GM18907 (cell line): ENCODE measurements at regions not wholly inside any gene's neighbourhood (a gene's known extent, or its start where the extent isn't known, plus 50 kb on each side); places are given as distances from the start of the nearest gene placed in this dataset.
"Not testable (repeated sequence)": the region's sequence is repeated elsewhere in the genome, so short reads cannot be mapped to it uniquely, and the experiment has no call there.

Experiments
- ATAC-seq: cut with Tn5 transposase; IDR thresholded peaks from one replicate; pipeline ENCODE4 v1.9.1; 2021; ENCODE audit warnings: mild to moderate bottlenecking, moderate library complexity; ENCODE audit not compliant: unreplicated experiment

DNA sequence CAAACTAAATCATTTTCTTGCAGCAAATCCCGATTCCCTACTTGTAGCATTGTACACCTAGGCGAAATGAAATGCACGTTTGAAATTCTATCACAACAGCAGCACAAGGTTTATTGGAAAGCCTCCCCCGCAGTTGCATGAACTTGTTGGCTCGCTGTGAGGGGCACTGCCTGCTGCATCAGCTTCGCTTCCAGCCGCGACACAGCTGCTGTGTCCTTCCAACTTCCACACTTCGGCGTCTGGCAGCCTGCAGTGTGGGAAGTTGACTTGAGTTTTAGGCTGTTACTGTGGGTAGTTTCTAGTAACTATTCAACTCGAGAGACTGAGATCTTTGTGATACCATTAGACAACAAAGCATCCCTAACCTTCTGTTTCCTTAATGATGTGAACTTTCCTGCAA lies 315.8 kb upstream of the TPK1 start:
- no peak for ATAC-seq

DNA sequence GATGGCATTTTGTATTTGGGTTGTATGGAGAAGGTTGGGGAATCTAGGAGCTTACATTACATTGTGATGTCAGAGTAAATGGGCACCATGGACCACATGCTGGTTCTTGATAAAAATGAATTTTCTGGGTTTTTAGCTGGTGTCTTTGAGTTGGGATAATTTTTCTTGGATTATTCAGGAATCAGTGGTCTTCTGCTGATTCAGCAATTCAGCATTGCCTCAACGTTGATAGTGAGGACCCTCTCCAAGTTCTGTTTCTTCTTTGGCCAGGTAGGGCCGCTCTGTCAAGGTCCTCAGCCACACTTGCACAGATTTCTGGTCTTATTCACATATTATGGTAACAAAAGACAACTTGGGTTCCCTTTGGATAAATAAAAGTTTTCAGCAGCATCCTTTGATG lies 312.0 kb upstream of the TPK1 start:
- ATAC-seq, result no peak

- ATAC-seq, result no peak
Measured at GRCh38 chr7:145143685-145144084, 307.8 kb upstream of the TPK1 start.

- ATAC-seq, result no peak
Measured at GRCh38 chr7:145134377-145134776, 298.5 kb upstream of the TPK1 start.

DNA sequence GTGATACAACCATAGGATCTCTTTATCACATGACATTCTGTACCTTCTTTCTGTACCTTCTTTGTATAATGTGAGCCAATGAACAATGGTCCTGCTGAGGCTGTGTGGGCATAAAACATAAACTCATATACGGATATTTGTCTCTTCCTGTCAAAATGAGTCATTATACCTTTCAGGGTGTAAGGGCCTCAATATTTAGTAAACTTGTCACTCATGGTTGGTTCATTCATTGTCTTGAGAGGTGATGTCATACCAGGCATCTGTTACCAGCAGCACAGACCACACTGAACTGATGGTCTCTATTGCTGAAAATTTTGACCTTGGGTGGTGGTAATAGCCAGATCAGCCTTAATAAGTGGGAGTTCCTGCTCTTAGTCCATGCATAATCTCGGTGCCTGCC lies 287.6 kb upstream of the TPK1 start:
- ATAC-seq, result no peak

- no peak for ATAC-seq
Measured at GRCh38 chr7:145106001-145106400, 270.1 kb upstream of the TPK1 start.

GRCh38 chr7:145105561-145105960 lies 269.7 kb upstream of the TPK1 start:
- no peak for ATAC-seq

GRCh38 chr7:145104400-145104799 lies 268.5 kb upstream of the TPK1 start:
- no peak for ATAC-seq

- not testable (repeated sequence) for ATAC-seq
Measured at GRCh38 chr7:145102199-145102598, 266.3 kb upstream of the TPK1 start.

DNA sequence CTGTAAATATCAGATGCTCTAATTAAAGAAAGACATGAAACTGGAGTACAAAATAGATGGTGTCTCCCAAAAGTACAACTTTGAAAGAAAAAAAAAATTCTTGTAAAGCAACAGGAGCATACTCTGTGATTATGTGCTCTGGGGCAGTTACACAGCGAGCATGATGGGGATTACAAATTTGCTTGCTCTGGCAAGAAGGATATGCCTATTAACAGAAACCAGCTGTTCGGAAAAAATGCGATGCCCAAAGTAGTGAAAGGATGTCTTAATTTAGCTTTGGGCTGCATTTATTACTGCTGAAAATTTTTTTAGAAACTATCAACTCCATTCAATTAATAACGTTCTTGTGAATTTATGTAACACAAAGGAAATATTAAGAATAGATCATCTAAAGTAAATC lies 256.9 kb upstream of the TPK1 start:
- no peak for ATAC-seq

DNA sequence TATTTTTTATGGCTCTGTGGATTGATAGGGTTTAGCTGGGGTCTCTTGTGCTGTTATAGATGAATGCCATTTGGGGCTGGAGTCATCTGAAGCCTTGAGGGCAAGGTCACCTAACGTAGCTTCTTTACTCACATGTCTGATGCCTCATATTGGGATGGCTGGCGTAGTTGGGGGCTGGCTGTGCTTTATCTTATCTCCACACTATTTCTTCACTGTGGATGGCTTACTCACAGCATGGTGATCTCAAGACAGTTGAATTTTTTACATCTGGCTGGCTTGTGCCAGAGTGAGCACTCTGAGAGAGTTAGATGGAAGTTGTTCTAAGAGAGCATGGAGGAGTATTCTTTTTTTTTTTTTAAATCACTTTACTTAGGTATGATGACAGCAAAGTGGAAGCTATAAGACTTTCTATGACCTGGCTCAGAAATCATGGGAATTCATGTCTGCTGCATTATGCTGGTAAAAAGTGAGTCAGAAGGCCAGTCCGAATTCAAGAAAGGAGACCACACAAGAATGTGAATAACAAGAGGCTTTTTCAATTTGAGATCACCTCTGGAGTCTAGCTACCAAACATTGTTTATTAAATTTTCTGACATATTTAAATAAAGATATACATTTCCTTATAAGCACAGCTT lies 252.4 kb upstream of the TPK1 start:
- ATAC-seq, result no peak

DNA sequence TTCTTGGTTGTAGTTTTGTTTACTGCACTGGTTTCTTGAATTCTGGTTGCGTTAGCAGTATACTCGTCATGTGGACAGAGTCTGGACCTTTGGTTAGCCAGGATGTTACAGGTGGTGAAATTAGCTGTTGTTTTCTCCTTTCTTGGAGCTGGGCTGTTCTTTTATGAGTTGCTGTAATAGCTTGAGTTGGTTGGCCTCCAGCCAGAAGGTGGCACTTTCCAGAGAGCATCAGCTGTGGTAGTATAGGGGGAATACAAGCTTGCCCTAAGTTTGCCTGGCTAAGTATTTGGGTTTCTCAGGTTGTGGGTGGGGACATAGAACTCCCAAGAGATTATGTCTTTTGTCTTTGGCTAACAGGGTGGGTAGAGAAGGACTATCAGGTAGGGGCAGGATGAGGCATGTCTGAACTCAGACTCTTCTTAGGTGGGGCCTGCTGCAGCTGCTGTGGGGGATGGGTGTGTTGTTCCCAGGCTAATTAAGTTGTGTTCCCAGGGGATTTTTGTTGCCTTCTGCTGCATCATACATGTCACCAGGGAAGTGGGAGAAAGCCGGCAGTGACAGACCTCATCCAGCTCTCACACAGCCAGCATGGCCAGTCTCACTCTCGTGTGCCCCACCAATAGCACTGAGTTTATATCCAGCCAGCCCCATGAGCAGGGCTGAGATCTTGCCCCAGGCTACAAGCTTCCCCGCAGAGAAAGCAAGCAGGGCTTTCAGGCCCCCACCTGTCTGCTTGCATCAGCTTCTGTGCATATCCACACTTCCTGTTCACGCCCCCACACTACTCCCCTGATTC lies 246.7 kb upstream of the TPK1 start:
- peak; percentile 57 for ATAC-seq

GRCh38 chr7:145065473-145065872 lies 229.6 kb upstream of the TPK1 start:
- no peak for ATAC-seq

DNA sequence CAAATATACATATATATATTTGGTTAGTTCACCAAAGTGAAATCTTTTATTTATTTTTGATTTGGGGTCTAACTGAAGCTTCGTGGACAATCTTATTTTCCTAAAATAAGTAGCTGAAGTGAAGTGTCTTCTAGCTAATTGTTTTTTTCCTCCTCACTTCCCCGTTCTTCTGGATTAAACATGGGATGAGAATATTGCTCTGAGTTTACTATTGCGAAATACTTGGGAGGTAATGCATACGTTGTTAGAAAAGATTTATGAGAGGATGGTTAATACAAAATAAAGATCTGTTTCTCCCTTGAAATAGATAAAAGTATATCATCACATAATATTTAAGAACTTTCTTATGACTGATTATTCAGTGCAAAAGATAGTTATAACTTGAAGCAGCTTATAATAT lies 228.3 kb upstream of the TPK1 start:
- ATAC-seq, result no peak

DNA sequence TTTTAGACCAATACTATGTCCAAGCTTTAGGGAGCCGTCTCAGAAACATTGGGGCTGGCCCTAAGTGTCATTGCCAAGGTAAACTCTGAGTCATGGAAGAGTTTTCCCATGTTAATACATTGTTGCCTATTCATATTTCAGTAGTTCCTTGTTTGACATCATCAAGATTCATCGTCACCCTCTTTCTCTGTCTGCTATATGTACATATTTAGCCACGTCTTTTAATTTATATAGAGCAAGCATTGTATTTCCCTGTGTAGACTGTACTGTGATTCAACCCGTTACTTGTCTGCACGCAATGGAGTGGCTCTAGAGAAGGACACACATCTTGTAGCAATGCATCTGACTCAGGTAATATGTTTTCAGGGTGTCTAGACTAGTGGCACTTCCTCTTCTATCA lies 217.9 kb upstream of the TPK1 start:
- no peak for ATAC-seq

- ATAC-seq, result no peak
Measured at GRCh38 chr7:145050415-145050814, 214.6 kb upstream of the TPK1 start.

GRCh38 chr7:145036604-145037405 lies 201.0 kb upstream of the TPK1 start:
- peak; percentile 94 for ATAC-seq

DNA sequence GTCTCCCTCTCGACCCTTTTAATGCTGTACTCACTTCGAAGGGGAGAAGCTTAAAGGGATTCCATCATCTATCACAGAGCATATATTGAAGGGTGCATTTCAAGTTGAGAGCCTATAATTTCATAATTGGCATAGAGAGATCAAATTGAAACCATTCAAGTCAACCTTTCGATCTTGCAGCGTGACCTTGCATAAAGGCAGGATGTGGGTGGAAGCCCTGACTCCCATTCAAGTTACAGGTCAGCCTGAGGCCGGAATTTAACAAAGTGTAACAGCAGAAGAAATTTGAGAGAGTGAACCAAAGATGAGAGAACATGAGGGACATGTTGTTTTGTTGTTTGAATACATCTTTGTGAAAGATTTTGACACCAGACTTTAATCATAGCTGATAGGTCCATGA lies 195.3 kb upstream of the TPK1 start:
- no peak for ATAC-seq

- ATAC-seq, result no peak
Measured at GRCh38 chr7:145030754-145031153, 194.9 kb upstream of the TPK1 start.

DNA sequence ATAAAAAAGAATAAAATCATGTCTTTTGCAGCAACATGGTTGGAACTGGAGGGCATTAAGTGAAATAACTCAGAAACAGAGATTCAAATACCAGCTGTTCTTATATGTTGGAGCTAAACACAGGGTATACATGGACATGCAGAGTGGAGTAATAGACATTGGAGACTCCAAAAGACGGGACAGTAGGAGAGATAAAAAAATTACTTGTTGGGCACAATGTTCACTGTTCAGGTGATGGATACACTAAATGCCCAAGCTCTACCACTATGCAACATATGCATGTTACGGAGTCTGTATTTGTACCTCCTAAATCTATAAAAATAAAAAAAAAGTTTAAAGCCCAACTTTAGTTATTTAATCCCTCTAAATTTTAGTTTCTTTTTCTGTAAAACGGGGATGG lies 184.6 kb upstream of the TPK1 start:
- ATAC-seq, result no peak

DNA sequence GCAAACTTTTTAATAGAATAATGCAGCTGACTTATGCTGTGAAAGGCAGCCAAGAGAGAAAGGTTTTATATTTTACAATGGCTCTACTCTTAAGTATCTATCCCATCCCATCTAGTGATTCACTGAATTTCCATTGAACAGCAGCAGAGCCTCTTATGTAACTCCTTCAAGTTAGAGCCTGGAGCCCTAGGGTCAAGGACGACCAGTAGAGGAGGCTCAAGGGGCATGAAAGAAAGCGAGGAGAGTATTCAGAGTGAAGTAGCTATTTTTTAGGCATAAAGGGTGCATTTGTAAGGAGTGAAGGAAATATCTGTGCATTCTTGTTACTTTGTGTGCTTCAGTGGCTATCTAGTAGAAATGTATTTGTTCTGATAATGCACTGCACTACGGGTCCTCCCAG lies 180.2 kb upstream of the TPK1 start:
- no peak for ATAC-seq

GRCh38 chr7:145009876-145010275 lies 174.0 kb upstream of the TPK1 start:
- no peak for ATAC-seq
